AG04450 (cell line): ENCODE measurements at regions not wholly inside any gene's neighbourhood (a gene's known extent, or its start where the extent isn't known, plus 50 kb on each side); places are given as distances from the start of the nearest gene placed in this dataset.

ENCODE experiments used
- CTCF ChIA-PET: fragments of 300-600, 350-600 bp; formaldehyde crosslinking; extraction: SDS; loops from one replicate; lab custom pipeline; 2022; ENCODE audit warnings: antibody characterized with exemption, inconsistent platforms; lab: Charles Lee
- POLR2A ChIA-PET: fragments of 350-600 bp; formaldehyde crosslinking; extraction: SDS; loops from one replicate; lab custom pipeline; 2021; ENCODE audit warnings: antibody characterized with exemption, inconsistent platforms; lab: Yijun Ruan, JAX
- DNase-seq: peaks from one replicate; pipeline ENCODE4 v3.0.0-alpha.2; 2011; ENCODE audit warnings: low read depth, low spot score
- H3K27ac ChIP-seq: one replicate; pipeline ENCODE4 v1.5.1; 2012; ENCODE audit warnings: low read depth, low read length, control low read depth
- H3K27me3 ChIP-seq: one replicate; pipeline ENCODE4 v1.6.0; 2012; ENCODE audit warnings: low read length; ENCODE audit not compliant: control insufficient read depth, insufficient read depth
- H3K4me3 ChIP-seq: 2 replicates; pipeline ENCODE4 v1.5.1; 2011; ENCODE audit warnings: mild to moderate bottlenecking, low read depth, low read length, control low read depth
- H3K9me3 ChIP-seq: 2 replicates; pipeline ENCODE4 v1.5.1; 2012; ENCODE audit warnings: low read length; ENCODE audit not compliant: control insufficient read depth, insufficient read depth
- CTCF ChIP-seq: IDR thresholded peaks from 2 replicates; pipeline ENCODE4 v1.5.1; 2011; ENCODE audit warnings: low read depth, low read length, control low read depth, inconsistent platforms

GRCh38 chr10:105549731-105550130 lies 908.6 kb downstream of the SORCS3 start:
- Histone ChIP-seq H3K4me3 (no peak overlapping the region), H3K27ac (no peak overlapping the region), H3K27me3 (no peaks in the 10 kb centered on the region), H3K9me3 (peaks cover 3% of the 10 kb centered on the region; the same call in 1 of the 2 replicates)
- ChIA-PET POLR2A (no interaction called here), CTCF (no interaction called here)
- TF ChIP-seq CTCF, result no peak
- DNase-seq, result no peak

- ChIA-PET CTCF (no interaction called here), POLR2A (no interaction called here)
- Histone ChIP-seq H3K4me3 (no peak overlapping the region), H3K27ac (no peak overlapping the region), H3K27me3 (no peaks in the 10 kb centered on the region), H3K9me3 (peaks cover 5% of the 10 kb centered on the region)
- no peak for TF ChIP-seq CTCF
- DNase-seq, result no peak
Observed at GRCh38 chr10:105545101-105545500, 904.0 kb downstream of the SORCS3 start.

- TF ChIP-seq CTCF, result no peak
- CTCF ChIA-PET, result no interaction called here
- Histone ChIP-seq H3K9me3 (peaks cover 8% of the 10 kb centered on the region), H3K27me3 (no peaks in the 10 kb centered on the region), H3K27ac (no peak overlapping the region), H3K4me3 (no peak overlapping the region)
- no peak for DNase-seq
- POLR2A ChIA-PET, result no interaction called here
Observed at GRCh38 chr10:105540381-105540780, 899.3 kb downstream of the SORCS3 start.

DNA sequence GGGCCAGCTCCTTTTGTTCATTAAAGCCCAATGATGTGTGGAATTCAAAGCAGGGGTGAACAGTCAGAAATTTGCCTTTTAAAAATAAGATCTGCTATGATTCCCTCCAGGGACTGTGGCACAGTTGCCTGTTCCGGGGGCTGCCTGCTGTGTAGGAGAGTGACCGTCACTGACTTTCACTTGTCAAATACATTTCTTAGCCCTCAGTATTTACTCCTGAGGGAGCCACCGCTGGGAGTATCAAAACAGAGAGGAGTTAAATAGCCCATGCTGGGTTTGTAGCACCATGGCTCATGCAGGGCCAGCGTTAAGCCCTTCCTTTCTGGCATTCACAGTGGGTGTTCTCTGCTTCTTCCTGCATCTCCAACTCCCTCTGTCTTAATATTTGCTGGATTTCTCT lies 897.8 kb downstream of the SORCS3 start:
- ChIA-PET POLR2A (no interaction called here), CTCF (no interaction called here)
- no peaks in the 10 kb centered on the region for H3K27me3 ChIP-seq
- TF ChIP-seq CTCF, result no peak
- H3K27ac ChIP-seq, result no peak overlapping the region
- DNase-seq, result no peak
- peaks cover 8% of the 10 kb centered on the region for H3K9me3 ChIP-seq
- no peak overlapping the region for H3K4me3 ChIP-seq

DNA sequence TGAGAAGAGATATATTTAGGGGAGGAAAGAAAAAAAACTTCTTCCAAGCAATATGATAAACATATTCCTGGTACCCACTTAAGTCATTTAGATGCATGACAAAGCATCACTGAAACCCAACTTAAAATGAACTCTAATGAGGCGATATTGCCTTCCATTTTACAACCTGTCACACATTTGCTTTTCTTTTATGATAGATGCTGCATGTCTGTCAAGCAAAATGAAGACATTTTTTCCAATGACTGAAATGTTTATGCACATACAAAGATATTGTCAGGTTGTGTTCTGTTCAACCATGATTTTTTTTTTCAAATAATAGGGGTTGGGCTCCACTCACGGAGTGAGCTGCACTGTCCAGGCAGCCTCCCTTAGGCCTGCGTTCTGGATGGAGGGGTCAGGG lies 894.4 kb downstream of the SORCS3 start:
- CTCF ChIA-PET, result no interaction called here
- Histone ChIP-seq H3K4me3 (no peak overlapping the region), H3K27me3 (no peaks in the 10 kb centered on the region), H3K27ac (no peak overlapping the region), H3K9me3 (peaks cover 3% of the 10 kb centered on the region)
- DNase-seq, result no peak
- no peak for TF ChIP-seq CTCF
- POLR2A ChIA-PET, result no interaction called here
